ENCODE measurements at regions not wholly inside any gene's neighbourhood (a gene's known extent, or its start where the extent isn't known, plus 50 kb on each side); places are given as distances from the start of the nearest gene placed in this dataset.

- TF ChIP-seq CTCF (IDR thresholded peaks at IDR 0.05; ENCODE audit: borderline replicate concordance, extremely low read depth, insufficient read depth) = no peak
- H3K9ac ChIP-seq (ENCODE audit: low read length in 3 of 3) = no peak overlapping the region
- no peaks in the 10 kb centered on the region for H3K27me3 ChIP-seq (ENCODE audit: control insufficient read depth, insufficient read depth, low read length)
- no peaks in the 10 kb centered on the region for H3K4me1 ChIP-seq (ENCODE audit: control insufficient read depth in 2 of 3, insufficient read depth in 2 of 3, low read depth in 1 of 3, low read length in 3 of 3)
- DNase-seq (no peak), FAIRE-seq (no peak)
- H3K9me3 ChIP-seq (ENCODE audit: control insufficient read depth in 2 of 3, insufficient read depth in 1 of 3, low read length in 3 of 3) = no peaks in the 10 kb centered on the region
- intact Hi-C loops (cut with DNase I) = no loop called here
- H3K36me3 ChIP-seq (ENCODE audit: control insufficient read depth in 2 of 3, insufficient read depth in 3 of 3, low read length in 3 of 3) = no peaks in the 10 kb centered on the region
- H3K27ac ChIP-seq (ENCODE audit: low read depth in 2 of 2, low read length in 2 of 2) = no peak overlapping the region
- no peak overlapping the region for H3K4me3 ChIP-seq (ENCODE audit: low read length in 3 of 3)
Observed at GRCh38 chr18:70643812-70644211, 355.0 kb downstream of the SOCS6 start.

GRCh38 chr18:70641156-70641775 is 352.4 kb downstream of the SOCS6 start:
- Histone ChIP-seq H3K27me3 (ENCODE audit: control insufficient read depth, insufficient read depth, low read length) (no peaks in the 10 kb centered on the region), H3K4me3 (ENCODE audit: low read length in 3 of 3) (no peak overlapping the region), H3K36me3 (ENCODE audit: control insufficient read depth in 2 of 3, insufficient read depth in 3 of 3, low read length in 3 of 3) (no peaks in the 10 kb centered on the region), H3K4me1 (ENCODE audit: control insufficient read depth in 2 of 3, insufficient read depth in 2 of 3, low read depth in 1 of 3, low read length in 3 of 3) (no peaks in the 10 kb centered on the region), H3K9me3 (ENCODE audit: control insufficient read depth in 2 of 3, insufficient read depth in 1 of 3, low read length in 3 of 3) (no peaks in the 10 kb centered on the region), H3K9ac (ENCODE audit: low read length in 3 of 3) (no peak overlapping the region), H3K27ac (ENCODE audit: low read depth in 2 of 2, low read length in 2 of 2) (no peak overlapping the region)
- TF ChIP-seq CTCF (IDR thresholded peaks at IDR 0.05; ENCODE audit: borderline replicate concordance, extremely low read depth, insufficient read depth) = no peak
- DNase-seq = no peak
- FAIRE-seq = no peak
- intact Hi-C loops (cut with DNase I) = no loop called here

GRCh38 chr18:70640336-70640887 is 351.6 kb downstream of the SOCS6 start:
- H3K9ac ChIP-seq (ENCODE audit: low read length in 3 of 3) = no peak overlapping the region
- DNase-seq = no peak
- no peak overlapping the region for H3K27ac ChIP-seq (ENCODE audit: low read depth in 2 of 2, low read length in 2 of 2)
- H3K4me1 ChIP-seq (ENCODE audit: control insufficient read depth in 2 of 3, insufficient read depth in 2 of 3, low read depth in 1 of 3, low read length in 3 of 3) = no peaks in the 10 kb centered on the region
- H3K36me3 ChIP-seq (ENCODE audit: control insufficient read depth in 2 of 3, insufficient read depth in 3 of 3, low read length in 3 of 3) = no peaks in the 10 kb centered on the region
- H3K9me3 ChIP-seq (ENCODE audit: control insufficient read depth in 2 of 3, insufficient read depth in 1 of 3, low read length in 3 of 3) = no peaks in the 10 kb centered on the region
- no peak for FAIRE-seq
- no peak for TF ChIP-seq CTCF (IDR thresholded peaks at IDR 0.05; ENCODE audit: borderline replicate concordance, extremely low read depth, insufficient read depth)
- no peak overlapping the region for H3K4me3 ChIP-seq (ENCODE audit: low read length in 3 of 3)
- no peaks in the 10 kb centered on the region for H3K27me3 ChIP-seq (ENCODE audit: control insufficient read depth, insufficient read depth, low read length)
- intact Hi-C loops (cut with DNase I) = no loop called here

GRCh38 chr18:70636991-70637390 is 348.1 kb downstream of the SOCS6 start:
- intact Hi-C loops (cut with DNase I) = no loop called here
- no peaks in the 10 kb centered on the region for H3K4me1 ChIP-seq (ENCODE audit: control insufficient read depth in 2 of 3, insufficient read depth in 2 of 3, low read depth in 1 of 3, low read length in 3 of 3)
- H3K36me3 ChIP-seq (ENCODE audit: control insufficient read depth in 2 of 3, insufficient read depth in 3 of 3, low read length in 3 of 3) = no peaks in the 10 kb centered on the region
- DNase-seq (no peak), FAIRE-seq (no peak)
- H3K9me3 ChIP-seq (ENCODE audit: control insufficient read depth in 2 of 3, insufficient read depth in 1 of 3, low read length in 3 of 3) = no peaks in the 10 kb centered on the region
- H3K27ac ChIP-seq (ENCODE audit: low read depth in 2 of 2, low read length in 2 of 2) = no peak overlapping the region
- H3K4me3 ChIP-seq (ENCODE audit: low read length in 3 of 3) = no peak overlapping the region
- no peak overlapping the region for H3K9ac ChIP-seq (ENCODE audit: low read length in 3 of 3)
- no peak for TF ChIP-seq CTCF (IDR thresholded peaks at IDR 0.05; ENCODE audit: borderline replicate concordance, extremely low read depth, insufficient read depth)
- H3K27me3 ChIP-seq (ENCODE audit: control insufficient read depth, insufficient read depth, low read length) = no peaks in the 10 kb centered on the region
